HG02588 (cell line): ENCODE measurements at regions not wholly inside any gene's neighbourhood (a gene's known extent, or its start where the extent isn't known, plus 50 kb on each side); places are given as distances from the start of the nearest gene placed in this dataset.
"Not testable (repeated sequence)": the region's sequence is repeated elsewhere in the genome, so short reads cannot be mapped to it uniquely, and the experiment has no call there.

Source experiments
- ATAC-seq: cut with Tn5 transposase; IDR thresholded peaks from one replicate; pipeline ENCODE4 v1.9.1; 2021; ENCODE audit warnings: mild to moderate bottlenecking, moderate library complexity; ENCODE audit not compliant: unreplicated experiment

DNA sequence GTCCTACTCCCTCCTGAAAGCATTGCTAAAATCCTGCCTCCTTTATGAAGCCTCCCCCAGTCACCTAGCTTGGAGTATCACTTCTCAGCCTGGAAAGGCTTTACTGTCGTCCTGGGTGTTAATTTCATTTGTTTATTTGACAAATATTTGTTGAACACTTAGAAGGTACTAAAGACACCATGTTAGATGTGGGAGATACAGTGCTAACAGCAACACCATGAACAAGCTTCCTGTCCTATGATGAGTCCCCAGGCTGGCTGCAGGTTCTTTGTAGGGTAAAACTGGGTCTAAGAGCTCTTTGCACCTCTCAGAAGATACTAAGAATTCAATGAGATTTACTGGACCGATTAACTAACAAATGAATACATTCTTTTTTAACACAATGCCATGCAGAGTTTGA is 109.2 kb upstream of the TMEM170B start:
- ATAC-seq = no peak

DNA sequence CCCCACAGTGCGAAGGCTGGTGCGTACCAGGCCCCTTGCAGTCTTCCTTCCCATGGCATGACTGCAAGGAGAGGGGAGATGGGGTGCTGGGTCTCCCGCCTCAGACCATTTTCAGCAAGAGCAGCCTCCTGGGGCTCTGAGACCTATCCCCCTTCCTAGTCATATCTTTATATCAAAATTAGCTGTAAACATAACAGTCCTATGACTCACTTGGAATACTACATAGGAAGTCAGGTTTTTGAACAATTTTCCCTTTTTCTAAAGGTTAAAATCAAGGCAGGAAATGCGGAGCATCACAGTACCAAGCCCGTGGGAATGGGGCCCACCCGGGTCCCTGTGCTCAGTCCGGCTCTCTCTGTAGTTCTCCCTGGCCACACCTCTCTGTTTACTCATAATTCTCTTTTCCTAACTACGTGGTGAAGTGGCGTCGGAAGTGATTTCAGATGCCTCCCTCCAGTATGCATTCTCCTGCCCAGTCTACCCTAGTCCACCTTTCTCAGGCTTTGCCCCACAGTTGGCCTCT is 109.8 kb upstream of the TMEM170B start:
- ATAC-seq = no peak

DNA sequence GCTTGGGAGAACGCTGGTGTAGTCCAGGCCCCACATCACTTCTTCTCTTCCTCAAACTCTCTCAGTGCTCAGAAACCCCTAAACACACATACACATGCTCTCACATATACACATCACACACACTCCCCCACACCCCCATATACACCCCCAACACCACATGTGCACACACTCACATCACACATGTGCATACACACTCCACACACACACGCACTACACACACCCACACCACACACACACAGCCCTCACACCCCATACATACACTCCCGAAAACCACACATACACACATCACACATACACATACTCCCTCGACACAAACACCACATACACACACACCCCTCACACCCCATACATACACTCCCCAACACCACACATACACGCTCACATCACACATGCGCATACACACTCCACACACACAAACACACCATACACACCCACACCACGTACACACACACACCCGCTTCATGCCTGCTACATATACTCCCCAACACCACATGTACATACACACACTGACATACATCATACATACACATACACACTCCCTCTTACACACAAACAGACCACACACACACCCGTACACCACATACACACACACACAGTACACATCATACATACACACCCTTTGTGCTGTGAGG is 110.3 kb upstream of the TMEM170B start:
- no peak for ATAC-seq

DNA sequence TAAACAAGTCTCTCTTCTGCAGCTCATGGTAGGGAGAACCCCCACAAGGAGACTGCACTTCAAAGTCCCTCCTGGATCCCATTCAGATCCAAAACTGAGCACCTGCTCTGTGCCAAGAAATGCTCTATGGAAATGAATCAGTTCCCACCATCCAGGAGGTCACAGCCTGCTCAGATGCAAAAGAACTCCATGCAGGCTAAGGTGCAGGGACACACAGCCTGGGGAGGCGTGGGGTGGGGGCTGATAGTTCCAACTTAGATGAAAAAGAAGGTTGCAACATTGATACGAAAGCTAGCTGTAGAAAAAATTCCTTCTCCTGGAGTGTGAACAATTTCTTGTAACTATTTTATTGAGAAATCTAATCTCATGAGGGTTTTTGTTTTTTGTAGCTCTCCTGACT is 111.0 kb upstream of the TMEM170B start:
- no peak for ATAC-seq

DNA sequence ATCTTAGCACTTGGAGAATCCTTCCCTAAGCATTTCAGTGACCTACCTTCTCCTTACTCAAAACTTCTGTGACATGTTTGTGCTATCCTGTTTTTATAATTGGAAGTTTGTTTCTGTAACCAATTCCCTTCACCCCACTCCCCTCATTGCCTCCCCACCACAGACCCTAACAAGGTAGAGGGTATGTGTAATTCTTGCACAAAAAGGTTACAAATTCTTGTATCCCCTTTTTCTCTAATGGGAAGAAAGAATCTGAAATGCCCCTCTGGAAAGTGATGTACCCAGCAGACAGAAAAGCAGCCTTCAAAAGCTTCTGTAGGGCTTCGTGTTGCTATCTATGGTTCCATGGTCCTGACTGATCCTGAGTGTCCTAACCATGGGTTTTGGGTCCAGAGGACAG is 111.7 kb upstream of the TMEM170B start:
- no peak for ATAC-seq

DNA sequence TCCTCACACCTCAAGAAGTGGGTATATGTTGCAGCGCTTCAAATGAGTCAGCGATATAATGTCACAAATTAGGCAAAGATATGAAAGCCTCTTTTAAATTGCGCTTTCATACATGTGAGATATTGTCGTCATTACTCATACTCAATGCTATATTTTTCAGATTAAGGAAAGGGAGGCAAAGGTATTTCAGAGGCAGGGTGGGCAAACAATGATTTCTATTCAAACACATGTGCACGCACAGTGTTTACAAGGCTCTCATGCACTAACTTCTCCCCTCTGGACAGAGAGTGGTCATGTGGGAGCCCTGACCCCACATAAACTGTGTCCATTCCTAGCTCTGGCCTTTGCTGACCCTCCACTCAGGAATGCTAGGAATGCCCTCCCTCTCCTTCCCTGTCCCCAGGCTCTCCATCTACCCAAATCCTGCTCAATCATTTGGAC is 112.1 kb upstream of the TMEM170B start:
- ATAC-seq = no peak

DNA sequence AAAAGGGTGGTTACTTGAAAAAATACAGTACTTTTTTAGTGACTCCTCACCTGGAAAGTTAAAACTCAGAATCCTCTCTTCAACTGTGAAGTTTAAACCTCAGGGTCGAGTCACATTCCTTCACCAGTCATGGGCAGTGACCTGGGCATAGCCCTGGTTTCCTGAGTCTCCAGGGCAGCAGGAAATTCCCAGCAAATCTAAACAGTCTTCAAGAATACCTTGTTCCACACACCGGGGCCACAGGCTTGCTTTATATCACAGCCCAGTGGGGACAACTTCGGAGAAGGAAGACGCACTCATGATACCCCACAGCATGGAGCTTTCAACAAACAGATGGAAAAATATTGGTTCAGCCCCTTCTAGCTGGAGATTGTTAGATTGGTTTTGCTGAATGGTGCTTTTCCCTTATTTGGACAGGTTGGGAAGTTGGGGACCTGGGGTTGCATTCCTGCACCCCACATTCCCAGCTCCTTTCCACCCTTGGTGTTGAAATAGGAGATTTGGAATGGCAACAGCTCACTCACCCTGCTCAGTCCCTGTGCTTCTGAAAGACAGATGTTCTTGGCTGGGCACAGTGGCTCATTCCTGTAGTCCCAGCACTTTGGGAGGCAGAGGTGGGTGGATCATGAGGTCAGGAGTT is 113.0 kb upstream of the TMEM170B start:
- ATAC-seq = no peak

DNA sequence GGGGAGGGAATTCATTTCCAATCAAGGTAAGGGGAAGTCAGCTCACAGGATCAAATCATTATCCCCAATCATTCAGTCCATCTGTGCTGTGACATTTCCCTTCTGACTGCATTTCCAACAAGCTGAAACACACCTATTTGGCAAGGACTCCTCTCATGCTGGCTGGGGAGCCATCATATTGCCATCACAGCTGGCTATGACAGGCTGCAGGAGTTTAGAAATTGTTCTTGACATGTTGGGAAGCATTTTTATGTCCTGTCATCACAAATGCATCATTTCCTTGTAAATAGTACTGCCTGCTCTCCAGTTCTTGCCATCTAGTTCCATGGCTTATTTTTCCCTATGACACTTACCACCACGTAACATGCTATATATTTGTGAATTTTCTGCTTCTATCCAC is 113.9 kb upstream of the TMEM170B start:
- ATAC-seq = no peak

DNA sequence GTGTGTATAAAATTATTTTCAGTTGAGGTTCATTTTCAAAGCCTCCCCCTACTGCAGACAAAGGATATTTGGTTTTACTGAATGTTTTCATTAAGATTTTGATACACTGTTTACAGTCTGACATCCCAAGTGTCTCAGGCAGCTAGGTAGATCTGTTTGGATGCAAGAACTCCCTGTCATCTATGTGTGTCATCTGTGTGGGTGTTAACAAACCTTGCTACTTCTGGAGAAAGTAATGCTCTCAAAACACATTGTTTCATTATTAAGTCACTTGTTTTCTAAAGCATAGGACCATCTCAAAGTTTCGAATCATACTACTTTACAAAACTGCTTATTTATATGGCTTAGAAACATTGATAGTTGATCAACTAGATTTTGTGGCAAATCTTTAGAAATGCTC is 114.5 kb upstream of the TMEM170B start:
- ATAC-seq = no peak

DNA sequence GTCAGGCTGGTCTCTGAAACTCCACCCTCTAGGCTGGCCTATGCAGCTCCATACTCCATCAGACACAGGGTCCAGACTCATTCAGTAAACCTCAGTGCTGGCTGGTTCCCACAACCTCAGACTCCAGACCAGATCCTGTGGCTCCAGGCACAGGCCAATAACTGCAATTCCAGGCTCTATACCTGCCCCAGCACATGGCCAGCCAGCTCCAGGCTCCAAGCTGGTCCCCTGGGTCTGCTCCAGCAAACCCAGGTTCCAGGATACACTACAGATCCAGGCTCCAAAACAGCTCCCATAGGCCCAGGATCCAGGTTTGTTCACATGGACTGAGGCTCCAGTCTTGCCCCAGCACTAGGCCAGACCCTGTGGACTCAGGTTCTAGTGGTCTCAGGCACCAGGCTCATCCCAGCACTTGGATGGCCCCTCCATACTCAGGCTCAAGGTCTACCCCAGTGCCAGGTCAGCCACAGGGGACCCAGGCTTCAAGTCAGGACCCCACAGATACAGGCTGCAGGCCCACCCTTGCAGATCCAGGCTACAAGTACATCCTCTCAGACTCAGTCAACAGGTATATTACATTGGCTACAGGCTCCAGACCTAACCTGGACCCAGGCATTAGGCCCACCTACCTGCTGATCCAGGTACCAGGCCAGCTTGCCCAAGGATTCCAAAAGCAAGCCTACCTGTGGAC is 117.6 kb upstream of the TMEM170B start:
- ATAC-seq = no peak

DNA sequence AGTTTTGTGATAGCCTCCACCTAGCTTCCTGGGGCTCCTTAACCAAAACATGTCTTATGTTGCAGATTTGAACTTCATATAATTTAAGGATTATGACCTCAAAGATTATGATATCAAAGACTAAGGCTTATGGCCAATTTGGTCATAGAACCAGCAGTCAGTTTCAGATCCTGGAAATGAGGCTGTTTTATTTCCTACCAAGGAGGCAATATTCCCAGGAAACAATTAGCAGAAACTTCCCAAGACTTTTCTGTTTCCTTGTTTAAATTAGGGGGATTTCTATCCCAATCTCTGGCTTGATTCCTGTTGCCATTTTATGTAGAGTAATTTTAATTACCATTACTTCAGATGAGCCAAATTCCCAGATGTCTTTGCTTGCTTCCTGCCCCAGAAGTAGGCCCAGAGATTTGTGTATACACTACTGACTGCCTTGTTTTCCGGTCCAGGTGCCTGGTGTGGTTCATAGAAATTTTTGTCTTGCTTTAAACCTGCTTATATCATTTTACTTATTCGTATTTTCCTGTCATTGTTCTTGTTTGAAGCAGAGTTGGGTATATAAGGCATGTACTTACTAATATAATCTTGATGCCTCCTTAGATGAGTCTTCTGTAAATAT is 119.2 kb upstream of the TMEM170B start:
- no peak for ATAC-seq

DNA sequence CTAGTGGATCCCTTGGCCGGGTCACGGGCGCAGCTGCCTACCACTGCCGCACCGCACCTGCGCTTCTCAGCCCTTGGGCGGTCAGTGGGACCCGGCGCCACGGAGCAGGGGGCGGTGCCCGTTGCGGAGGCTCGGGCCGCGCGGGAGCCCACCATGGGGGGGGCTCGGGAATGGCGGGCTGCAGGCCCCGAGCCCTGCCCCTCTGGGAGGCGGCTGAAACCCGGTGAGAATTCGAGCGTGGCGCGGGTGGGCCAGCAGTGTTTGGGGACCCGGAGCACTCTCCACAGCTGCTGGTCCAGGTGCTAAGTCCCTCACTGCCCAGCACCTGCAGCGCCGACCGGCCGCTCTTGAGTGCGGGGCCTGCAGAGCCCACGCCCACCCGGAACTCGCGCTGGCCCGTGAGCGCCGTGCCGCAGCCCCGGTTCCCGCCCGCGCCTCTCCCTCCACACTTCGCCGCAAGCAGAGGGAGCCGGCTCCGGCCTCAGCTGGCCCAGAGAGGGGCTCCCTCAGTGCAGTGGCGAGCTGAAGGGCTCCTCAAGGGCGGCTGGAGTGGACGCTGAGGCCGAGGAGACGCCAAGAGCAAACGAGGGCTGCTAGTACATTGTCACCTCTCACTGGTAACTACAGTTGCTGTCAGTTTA is 120.5 kb upstream of the TMEM170B start:
- no peak for ATAC-seq

DNA sequence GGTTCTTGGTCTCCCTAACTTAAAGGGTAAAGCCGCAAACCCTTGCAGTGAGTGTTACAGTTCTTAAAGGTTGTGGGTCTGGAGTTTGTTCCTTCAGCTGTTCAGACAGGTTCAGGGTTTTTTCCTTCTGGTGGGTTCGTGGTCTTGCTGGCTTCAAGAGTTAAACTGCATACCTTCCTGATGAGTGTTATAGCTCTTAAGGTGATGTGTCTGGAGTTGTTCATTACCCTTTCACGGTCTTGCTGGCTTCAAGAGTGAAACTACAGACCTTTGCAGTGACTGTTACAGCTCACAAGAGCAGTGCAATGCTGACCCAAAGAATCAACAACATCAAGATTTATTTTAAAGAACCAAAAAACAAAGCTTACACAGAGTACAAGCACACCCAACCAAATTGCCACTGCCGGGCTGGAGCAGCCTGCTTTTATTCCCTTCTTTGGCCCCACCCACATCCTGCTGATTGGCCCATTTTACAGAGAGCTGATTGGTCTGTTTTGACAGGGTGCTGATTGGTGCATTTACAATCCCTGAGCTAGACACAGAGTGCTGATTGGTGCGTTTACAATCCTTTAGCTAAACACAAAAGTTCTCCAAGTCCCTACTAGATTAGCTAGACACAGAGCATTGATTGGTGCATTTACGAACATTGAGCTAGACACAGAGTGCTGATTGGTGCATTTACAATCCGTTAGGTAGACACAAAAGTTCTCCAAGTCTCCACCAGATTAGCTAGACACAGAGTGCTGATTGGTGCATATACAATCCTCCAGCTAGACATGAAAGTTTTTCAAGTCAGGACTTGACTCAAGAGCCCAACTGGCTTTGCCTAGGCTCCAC is 121.2 kb upstream of the TMEM170B start:
- ATAC-seq = not testable (repeated sequence)

DNA sequence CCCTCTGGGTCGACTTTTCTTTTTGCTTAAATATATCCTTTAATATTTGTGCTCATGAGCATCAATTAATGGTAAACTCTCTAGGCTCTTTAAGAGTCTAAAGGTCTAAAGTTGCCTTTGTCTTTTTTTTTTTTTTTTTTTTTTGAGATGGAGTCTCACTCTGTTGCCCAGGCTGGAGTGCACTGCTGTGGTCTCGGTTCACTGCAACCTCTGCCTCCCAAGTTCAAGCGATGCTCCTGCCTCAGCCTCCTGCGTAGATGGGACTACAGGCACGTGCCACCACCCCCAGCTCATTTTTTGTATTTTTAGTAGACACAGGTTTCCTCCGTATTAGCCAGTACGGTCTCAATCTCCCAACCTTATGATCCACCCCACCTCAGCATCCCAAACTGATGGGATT is 122.0 kb upstream of the TMEM170B start:
- ATAC-seq = no peak

DNA sequence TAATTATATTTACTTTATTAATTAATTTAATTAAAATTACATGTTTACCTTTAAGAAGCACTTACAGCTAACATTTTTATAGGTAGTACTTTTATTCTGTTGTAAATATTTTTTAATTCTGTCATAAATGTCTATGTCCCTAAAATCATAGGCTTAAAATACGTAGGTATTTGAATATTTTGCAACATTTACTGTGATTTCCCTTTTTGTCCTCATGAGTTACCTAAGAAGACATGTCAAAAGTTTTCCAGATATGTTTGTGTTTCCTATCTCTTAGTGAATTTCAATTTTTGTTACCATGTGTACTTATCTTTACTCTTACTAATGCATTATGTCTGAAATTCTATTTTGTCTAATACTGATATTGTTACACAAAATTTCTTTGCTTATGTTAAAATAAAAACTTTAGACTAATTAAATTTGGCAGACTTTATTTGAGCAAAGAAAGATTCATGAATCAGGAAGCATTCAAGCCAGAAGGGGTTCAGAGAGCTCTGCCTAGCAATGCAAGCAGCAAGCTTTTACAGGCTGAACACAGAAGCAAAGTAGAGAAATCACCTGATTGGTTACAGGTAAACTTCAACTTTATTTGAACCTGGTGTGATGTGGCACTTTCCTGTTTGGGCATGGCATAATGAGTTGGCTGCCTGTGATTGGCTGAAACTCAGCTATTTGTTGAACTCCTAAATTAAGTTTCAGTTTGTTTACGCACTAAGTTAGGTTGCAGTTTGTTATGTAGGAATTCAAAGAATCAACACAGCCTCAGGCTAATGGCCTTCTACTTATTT is 123.2 kb upstream of the TMEM170B start:
- ATAC-seq = peak; percentile 70

DNA sequence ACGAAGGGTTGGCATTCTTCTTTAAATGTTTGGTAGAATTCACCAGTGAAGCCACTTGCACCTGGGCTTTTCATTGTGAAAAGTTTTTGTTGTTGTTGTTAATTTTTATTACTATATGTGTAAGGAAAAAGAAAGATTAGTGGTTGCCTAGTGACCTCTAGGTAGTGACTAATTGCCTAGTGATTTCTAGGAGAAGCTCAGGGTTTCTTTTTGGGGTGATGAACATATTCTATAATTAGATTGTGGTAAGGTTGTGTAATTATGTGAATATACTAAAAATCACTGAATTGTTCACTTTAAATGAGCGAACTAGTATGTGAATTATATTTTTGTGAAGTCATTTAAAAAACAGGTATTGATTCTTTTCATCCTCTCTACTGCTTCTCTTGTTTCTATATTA is 123.8 kb upstream of the TMEM170B start:
- ATAC-seq = no peak

DNA sequence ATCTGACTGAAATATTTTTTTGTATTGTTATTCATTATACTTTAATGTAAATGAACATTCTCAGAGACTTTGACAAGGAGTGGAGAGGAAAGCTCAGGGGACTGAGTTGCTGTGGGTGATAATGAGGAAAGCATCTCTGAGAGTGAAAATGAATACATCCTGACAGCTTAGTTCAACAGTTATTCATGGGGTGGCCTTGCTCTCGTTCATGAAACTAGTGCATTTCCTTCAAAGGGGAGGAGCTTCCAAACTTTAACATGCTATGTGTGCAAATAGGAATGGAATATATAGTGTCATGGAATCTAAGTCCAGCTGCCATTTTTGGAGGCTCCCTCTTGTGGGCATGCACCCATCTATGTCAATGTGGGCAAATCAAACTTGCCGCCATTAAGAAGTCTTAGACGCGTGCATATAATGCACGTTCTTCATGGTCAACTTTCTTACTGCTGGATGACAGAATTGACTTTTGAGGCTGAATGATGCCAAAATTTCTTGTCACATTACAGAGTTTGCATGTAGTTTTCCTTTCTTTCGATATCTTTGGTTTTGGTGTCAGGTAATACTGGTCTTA is 124.3 kb upstream of the TMEM170B start:
- ATAC-seq = no peak

DNA sequence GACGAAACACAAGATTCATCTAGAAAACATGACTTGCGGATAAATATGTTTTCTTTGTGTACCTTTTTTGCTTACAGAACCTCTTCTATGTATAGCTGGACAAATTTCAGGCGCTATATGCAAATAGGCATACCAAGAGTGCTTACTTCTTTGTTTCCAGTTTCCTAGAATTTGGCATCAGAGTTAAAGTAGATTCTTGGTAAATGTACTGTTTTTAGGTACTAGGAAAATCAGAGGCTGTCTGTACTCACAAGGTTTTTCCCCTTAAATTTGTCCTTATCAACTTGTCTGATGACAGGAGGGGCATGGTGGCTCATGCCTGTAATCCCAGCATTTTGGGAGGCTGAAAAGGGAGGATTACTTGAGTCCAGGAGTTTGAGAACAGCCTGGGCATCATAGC is 124.9 kb upstream of the TMEM170B start:
- ATAC-seq = no peak

DNA sequence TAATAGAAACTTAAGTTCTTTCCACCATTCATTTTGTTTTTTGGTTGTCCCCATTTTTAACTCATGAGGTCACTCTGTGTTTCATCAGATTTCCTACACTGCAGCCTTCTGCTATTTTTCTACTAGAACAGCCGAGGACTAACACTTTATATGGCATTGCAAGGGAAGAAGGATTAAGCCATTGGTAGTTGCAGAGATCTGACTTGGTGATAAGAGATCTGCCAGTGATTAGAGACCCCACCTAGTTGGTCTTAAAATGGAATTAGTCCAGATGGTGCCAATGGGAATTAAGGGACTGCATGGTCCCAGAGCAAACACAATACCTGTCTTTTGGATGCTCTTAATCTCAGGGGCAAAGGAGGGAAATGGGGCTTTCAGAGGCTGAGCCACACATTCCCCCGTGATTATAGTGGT is 125.5 kb upstream of the TMEM170B start:
- no peak for ATAC-seq
